Testis (tissue), 2 donors: ENCODE measurements at regions not wholly inside any gene's neighbourhood (a gene's known extent, or its start where the extent isn't known, plus 50 kb on each side); places are given as distances from the start of the nearest gene placed in this dataset.
"Not testable (repeated sequence)": the region's sequence is repeated elsewhere in the genome, so short reads cannot be mapped to it uniquely, and the experiment has no call there.

Experiments
- DNase-seq: peaks from one replicate; pipeline ENCODE4 v3.0.0-alpha.2; 2019
- H3K27ac ChIP-seq, 2 donors: fragments of 200-600 bp; sonication (generic); one replicate each; pipeline ENCODE4 v1.5.1; 2019
- H3K27me3 ChIP-seq: fragments of 200-600 bp; sonication (generic); one replicate; pipeline ENCODE4 v1.5.1; 2019
- H3K36me3 ChIP-seq: fragments of 200-600 bp; sonication (generic); one replicate; pipeline ENCODE4 v1.5.1; 2017; ENCODE audit warnings: low read depth; ENCODE audit errors: missing control alignments
- H3K4me1 ChIP-seq: fragments of 200-600 bp; sonication (generic); one replicate; pipeline ENCODE4 v1.5.1; 2019
- H3K4me3 ChIP-seq, 2 donors: fragments of 200-600 bp; sonication (generic); one replicate each; pipeline ENCODE4 v1.5.1; 2017 to 2019
- H3K9me3 ChIP-seq: fragments of 200-600 bp; sonication (generic); one replicate; pipeline ENCODE4 v1.5.1; 2017
- CTCF ChIP-seq, 3 experiments: fragments of 450-650 bp in 2 of 3; fragments of 200-600 bp in 1 of 3; sonication (generic) in 1 of 3; IDR thresholded peaks; one replicate each; pipeline ENCODE4 v1.5.1; 2016 to 2019; ENCODE audit warnings: antibody characterized with exemption in 3 of 3, mild to moderate bottlenecking in 2 of 3, moderate library complexity in 1 of 3
- POLR2A ChIP-seq: fragments of 450-650 bp; IDR thresholded peaks from one replicate; pipeline ENCODE4 v1.6.1; 2017; ENCODE audit warnings: antibody characterized with exemption, mild to moderate bottlenecking, moderate library complexity
- WGBS, 2 donors: methylation state at CpG; one replicate each; pipeline ENCODE4 v1.1.5; 2018; 5-methylcytosine and 5-hydroxymethylcytosine counted together
- intact Hi-C: fragments of 100-400 bp; cut with DNase I; formaldehyde crosslinking; loops from one replicate; pipeline ENCODE4 v1.15.1; 2023; ENCODE audit warnings: low total_unique reads

DNA sequence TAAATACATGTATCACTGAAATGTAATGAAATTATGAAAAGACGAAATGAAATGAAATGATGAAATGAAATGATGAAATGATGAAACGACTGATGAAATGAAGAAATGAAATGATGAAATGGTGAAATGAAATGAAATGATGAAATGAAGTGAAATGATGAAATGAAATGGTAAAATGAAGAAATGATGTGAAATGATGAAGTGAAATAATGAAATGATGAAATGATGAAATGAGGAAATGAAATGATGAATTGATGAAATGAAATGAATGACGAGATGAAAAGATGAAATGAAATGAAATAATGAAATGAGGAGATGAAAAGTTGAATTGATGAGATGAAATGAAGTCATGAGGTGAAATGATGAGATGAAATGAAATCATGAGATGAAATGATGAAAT lies 594.7 kb downstream of the TP53TG3F start:
- no peaks in the 10 kb centered on the region for H3K9me3 ChIP-seq
- WGBS, 2 donors: 43 to 50% methylated on average over 3 of the region's 3 CpGs
- H3K36me3 ChIP-seq: no peaks in the 10 kb centered on the region
- no peaks in the 10 kb centered on the region for H3K4me1 ChIP-seq
- DNase-seq: no peak
- no peak for TF ChIP-seq CTCF (IDR thresholded peaks at IDR 0.05)
- no peak for TF ChIP-seq POLR2A
- no peaks in the 10 kb centered on the region for H3K27me3 ChIP-seq
- intact Hi-C loops: no loop called here
- no peak overlapping the region for H3K4me3 ChIP-seq
- no peak overlapping the region for H3K27ac ChIP-seq

DNA sequence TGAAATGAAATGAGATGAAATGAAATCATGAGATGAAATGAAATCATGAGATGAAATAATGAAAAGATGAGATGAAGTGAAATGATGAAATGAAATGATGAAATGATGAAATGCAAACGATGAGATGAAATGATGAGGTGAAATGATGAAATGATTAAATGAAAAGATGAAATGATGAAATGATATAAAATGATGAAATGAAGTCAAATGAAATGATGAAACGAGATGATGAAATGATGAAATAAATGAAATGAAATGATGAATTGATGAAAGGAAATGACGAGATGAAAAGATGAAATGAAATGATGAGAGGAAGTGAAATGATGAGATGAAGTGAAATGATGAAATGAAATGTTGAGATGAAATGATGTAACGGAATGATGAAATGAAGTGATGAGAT lies 595.6 kb downstream of the TP53TG3F start:
- no peaks in the 10 kb centered on the region for H3K27me3 ChIP-seq
- no peaks in the 10 kb centered on the region for H3K9me3 ChIP-seq
- intact Hi-C loops: no loop called here
- no peak for TF ChIP-seq POLR2A
- no peak for TF ChIP-seq CTCF (IDR thresholded peaks at IDR 0.05)
- no peak overlapping the region for H3K27ac ChIP-seq
- no peaks in the 10 kb centered on the region for H3K4me1 ChIP-seq
- no peaks in the 10 kb centered on the region for H3K36me3 ChIP-seq
- 31 to 37% methylated on average over 4 of the region's 4 CpGs for WGBS, 2 donors
- no peak for DNase-seq
- H3K4me3 ChIP-seq: no peak overlapping the region

GRCh38 chr16:34062620-34063253 lies 603.3 kb downstream of the TP53TG3F start:
- intact Hi-C loops, H3K36me3 ChIP-seq, H3K27me3 ChIP-seq, H3K9me3 ChIP-seq, DNase-seq, H3K4me3 ChIP-seq, H3K27ac ChIP-seq, H3K4me1 ChIP-seq: not testable (repeated sequence)
- WGBS, 2 donors: 48 to 58% methylated on average over 4 of the region's 4 CpGs

DNA sequence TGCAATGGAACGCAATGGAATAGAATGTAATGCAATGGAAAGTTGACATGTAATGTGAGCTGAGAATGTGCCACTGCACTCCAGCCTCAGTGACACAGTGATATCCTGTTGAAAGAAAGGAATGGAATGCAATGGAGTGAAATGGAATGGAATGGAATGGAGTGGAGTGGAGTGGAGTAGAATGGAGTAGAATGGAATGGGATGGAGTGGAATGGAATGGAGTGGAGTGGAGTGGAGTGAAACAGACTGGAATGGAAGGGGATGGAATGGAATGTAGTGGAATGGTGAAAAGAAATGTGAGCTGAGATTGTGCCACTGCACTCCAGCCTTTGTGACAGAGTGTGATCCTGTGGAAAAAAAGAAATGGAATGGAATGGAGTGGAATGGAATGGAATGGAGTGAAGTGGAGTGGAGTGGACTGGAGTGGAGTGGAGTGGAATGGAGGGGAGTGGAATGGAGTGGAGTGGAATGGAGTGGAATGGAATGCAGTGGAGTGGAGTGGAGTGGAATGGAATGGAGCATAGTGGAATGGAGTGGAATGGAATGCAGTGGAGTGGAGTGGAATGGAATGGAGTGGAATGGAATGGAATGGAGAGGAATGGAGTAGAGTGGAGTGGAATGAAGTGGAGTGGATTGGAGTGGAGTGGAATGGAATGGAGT lies 604.2 kb downstream of the TP53TG3F start:
- H3K36me3 ChIP-seq, H3K4me1 ChIP-seq, H3K27ac ChIP-seq, H3K9me3 ChIP-seq, intact Hi-C loops, DNase-seq, H3K27me3 ChIP-seq, H3K4me3 ChIP-seq: not testable (repeated sequence)
- WGBS, 2 donors: 44 to 56% methylated on average over 1 of the region's 1 CpG

DNA sequence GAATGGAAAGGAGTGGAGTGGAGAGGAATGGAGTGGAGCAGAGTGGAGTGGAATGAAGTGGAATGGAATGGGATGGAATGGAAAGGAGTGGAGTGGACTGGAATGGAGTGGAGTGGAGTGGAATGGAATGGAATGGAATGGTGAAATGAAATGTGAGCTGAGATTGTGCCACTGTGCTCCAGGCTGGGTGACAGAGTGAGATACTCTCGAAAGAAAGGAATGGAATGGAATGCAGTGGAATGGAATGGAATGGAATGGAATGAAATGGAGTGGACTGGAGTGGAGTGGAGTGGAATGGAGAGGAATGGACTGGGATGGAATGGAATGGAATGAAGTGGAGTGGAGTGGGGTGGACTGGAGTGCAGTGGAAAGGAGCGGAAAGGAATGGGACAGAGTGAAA lies 605.2 kb downstream of the TP53TG3F start:
- H3K4me3 ChIP-seq, H3K27ac ChIP-seq, intact Hi-C loops, H3K9me3 ChIP-seq, DNase-seq, H3K4me1 ChIP-seq, H3K36me3 ChIP-seq, H3K27me3 ChIP-seq: not testable (repeated sequence)
- WGBS, 2 donors: 49 to 60% methylated on average over 2 of the region's 2 CpGs

GRCh38 chr16:34069731-34070130 lies 610.3 kb downstream of the TP53TG3F start:
- H3K27me3 ChIP-seq, H3K4me1 ChIP-seq, H3K9me3 ChIP-seq, DNase-seq, H3K4me3 ChIP-seq, H3K27ac ChIP-seq, intact Hi-C loops, H3K36me3 ChIP-seq: not testable (repeated sequence)
- 67 to 68% methylated on average over 18 of the region's 18 CpGs for WGBS, 2 donors

GRCh38 chr16:34078691-34079090 lies 619.3 kb downstream of the TP53TG3F start:
- Histone ChIP-seq H3K27me3 (no peaks in the 10 kb centered on the region), H3K4me1 (no peaks in the 10 kb centered on the region), H3K9me3 (no peaks in the 10 kb centered on the region), H3K27ac (no peak overlapping the region), H3K4me3 (no peak overlapping the region), H3K36me3 (no peaks in the 10 kb centered on the region)
- no peak for DNase-seq
- WGBS, 2 donors: 58 to 63% methylated on average over 14 of the region's 14 CpGs
- intact Hi-C loops: no loop called here
- TF ChIP-seq CTCF (IDR thresholded peaks at IDR 0.05) (no peak), POLR2A (no peak)

DNA sequence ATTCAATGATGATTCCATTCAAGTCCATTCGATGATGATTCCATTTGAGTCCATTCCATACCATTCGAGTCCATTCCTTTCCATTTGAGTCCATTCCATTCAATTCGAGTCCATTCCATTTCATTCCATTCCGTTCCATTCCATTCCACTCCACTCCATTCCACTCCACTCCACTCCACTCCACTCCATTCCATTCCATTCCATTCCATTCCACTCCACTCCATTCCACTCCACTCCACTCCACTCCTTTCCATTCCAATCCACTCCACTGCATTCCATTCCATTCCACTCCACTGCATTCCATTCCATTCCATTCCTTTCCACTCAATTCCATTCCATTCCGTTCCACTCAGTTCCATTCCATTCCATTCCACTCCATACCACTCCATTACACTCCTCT lies 625.6 kb downstream of the TP53TG3F start:
- H3K27ac ChIP-seq, H3K27me3 ChIP-seq, H3K4me3 ChIP-seq, DNase-seq, H3K4me1 ChIP-seq, H3K9me3 ChIP-seq, H3K36me3 ChIP-seq, intact Hi-C loops: not testable (repeated sequence)
- WGBS, 2 donors: 47 to 55% methylated on average over 5 of the region's 5 CpGs

GRCh38 chr16:34095006-34095405 lies 635.6 kb downstream of the TP53TG3F start:
- H3K9me3 ChIP-seq, H3K4me1 ChIP-seq, DNase-seq, H3K27ac ChIP-seq, H3K36me3 ChIP-seq, intact Hi-C loops, H3K27me3 ChIP-seq, H3K4me3 ChIP-seq: not testable (repeated sequence)
- WGBS, 2 donors: 71 to 74% methylated on average over 14 of the region's 14 CpGs
